Thymus (tissue), 11 donors: ENCODE measurements at regions not wholly inside any gene's neighbourhood (a gene's known extent, or its start where the extent isn't known, plus 50 kb on each side); places are given as distances from the start of the nearest gene placed in this dataset.

Experiments
- DNase-seq, 9 donors: peaks; one replicate each; pipeline ENCODE4 v3.0.0-alpha.2; 2013; ENCODE audit warnings: low spot score in 9 of 9, low read depth in 6 of 9, missing footprints in 1 of 9
- H3K27ac ChIP-seq, 2 donors: one replicate each; pipeline ENCODE4 v1.5.1; 2013; ENCODE audit warnings: control low read depth in 1 of 2, low read depth in 1 of 2, low read length in 1 of 2, mild to moderate bottlenecking in 1 of 2, moderate library complexity in 1 of 2
- H3K27me3 ChIP-seq, 2 donors: one replicate each; pipeline ENCODE4 v1.5.1; 2013; ENCODE audit warnings: low read length in 1 of 2; ENCODE audit not compliant: control insufficient read depth in 2 of 2, insufficient read depth in 1 of 2
- H3K36me3 ChIP-seq, 2 donors: one replicate each; pipeline ENCODE4 v1.5.1; 2013; ENCODE audit warnings: low read length in 1 of 2, mild to moderate bottlenecking in 1 of 2, moderate library complexity in 1 of 2; ENCODE audit not compliant: control insufficient read depth in 2 of 2, insufficient read depth in 2 of 2
- H3K4me1 ChIP-seq, 2 donors: one replicate each; pipeline ENCODE4 v1.5.1; 2013; ENCODE audit warnings: low read length in 2 of 2; ENCODE audit not compliant: control insufficient read depth in 2 of 2, insufficient read depth in 2 of 2
- H3K4me3 ChIP-seq, 2 donors: one replicate each; pipeline ENCODE4 v1.5.1; 2013; ENCODE audit warnings: low read length in 2 of 2, control low read depth in 1 of 2, mild to moderate bottlenecking in 1 of 2
- H3K9me3 ChIP-seq, 2 donors: one replicate each; pipeline ENCODE4 v1.5.1; 2013; ENCODE audit warnings: low read length in 1 of 2, mild to moderate bottlenecking in 1 of 2; ENCODE audit not compliant: control insufficient read depth in 2 of 2, insufficient read depth in 1 of 2
- WGBS: extraction: QIAGEN DNeasy Blood & Tissue Kit; methylation state at CpG from one replicate; pipeline ENCODE4 v1.1.7; 2013; 5-methylcytosine and 5-hydroxymethylcytosine counted together
- donor health status: healthy.

GRCh38 chr4:180745019-180745418 lies 1498.2 kb upstream of the TENM3 start:
- Histone ChIP-seq H3K36me3 (no peaks in the 10 kb centered on the region), H3K27ac (no peak overlapping the region), H3K9me3 (no peaks in the 10 kb centered on the region), H3K4me3 (no peak overlapping the region), H3K4me1 (no peaks in the 10 kb centered on the region), H3K27me3 (no peaks in the 10 kb centered on the region)
- DNase-seq, result no peak
- WGBS, result 82% methylated on average over 4 of the region's 4 CpGs

DNA sequence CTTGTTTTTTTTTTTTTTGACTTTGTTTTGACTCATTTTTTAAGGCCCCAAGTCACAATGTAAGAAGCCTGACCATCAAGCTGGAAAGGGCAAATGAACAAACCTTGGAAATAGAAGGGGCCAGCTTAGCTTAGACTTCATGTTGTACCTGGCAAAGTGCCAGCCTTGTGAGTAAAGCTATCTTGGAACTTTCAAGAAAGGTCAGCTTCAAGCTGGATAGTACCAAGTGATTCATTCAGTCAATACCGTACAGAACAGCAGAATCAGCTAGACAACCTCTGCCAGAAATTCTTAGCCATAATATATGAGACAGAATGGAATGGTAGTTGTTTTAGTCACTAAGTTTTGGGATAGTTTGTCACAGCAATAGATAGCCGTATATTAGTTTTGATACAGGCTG lies 1492.2 kb upstream of the TENM3 start:
- H3K4me3 ChIP-seq, result no peak overlapping the region
- no peaks in the 10 kb centered on the region for H3K4me1 ChIP-seq
- H3K27ac ChIP-seq, result no peak overlapping the region
- no peaks in the 10 kb centered on the region for H3K27me3 ChIP-seq
- WGBS, result 98% methylated on average over 2 of the region's 2 CpGs
- no peaks in the 10 kb centered on the region for H3K36me3 ChIP-seq
- peaks cover 0 to 5% of the 10 kb centered on the region in 2 donors for H3K9me3 ChIP-seq
- DNase-seq, result no peak

DNA sequence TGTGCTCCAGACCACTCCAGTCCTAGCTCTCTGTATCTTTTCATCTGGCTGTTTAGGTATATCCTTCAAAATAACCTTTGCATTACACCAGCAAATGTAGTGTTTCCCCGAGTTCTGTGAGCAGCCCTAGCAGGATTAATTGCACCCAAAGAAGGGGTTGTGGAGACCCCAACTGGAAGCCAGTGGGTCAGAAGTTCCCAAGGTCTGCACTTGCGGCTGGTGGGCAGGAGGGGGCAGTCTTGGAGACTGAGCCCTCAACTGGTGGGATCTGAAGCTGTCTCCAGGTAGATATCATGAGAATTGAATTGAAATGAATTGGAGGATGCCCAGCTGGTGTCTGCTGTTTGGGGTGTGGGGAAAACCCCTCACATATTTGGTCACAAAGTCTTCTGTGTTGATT lies 1485.3 kb upstream of the TENM3 start:
- H3K9me3 ChIP-seq, result peaks cover 0 to 1% of the 10 kb centered on the region in 2 donors
- no peaks in the 10 kb centered on the region for H3K27me3 ChIP-seq
- H3K4me3 ChIP-seq, result no peak overlapping the region
- H3K36me3 ChIP-seq, result no peaks in the 10 kb centered on the region
- H3K27ac ChIP-seq, result no peak overlapping the region
- no peaks in the 10 kb centered on the region for H3K4me1 ChIP-seq
- 77% methylated on average over 2 of the region's 2 CpGs for WGBS
- DNase-seq, result no peak

DNA sequence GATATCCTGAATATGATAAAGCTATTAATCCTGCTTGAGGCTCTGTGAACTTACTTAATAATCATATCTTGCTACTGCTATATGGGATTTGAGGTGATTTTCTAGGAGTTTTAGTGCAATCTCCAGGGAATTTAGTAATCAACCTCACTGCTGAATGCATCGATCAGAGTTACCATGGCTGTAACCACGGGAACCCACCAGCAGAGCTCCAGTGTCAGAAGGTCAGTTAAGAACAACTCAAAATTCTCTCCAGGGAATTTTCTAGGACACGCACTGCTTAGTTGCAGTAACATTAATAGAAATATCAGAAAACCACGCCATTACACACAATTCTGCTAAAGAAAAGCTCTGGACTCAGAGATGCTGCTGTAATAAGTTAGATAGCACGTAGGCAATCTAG lies 1477.2 kb upstream of the TENM3 start:
- H3K27me3 ChIP-seq, result no peaks in the 10 kb centered on the region
- 68% methylated on average over 5 of the region's 5 CpGs for WGBS
- H3K4me1 ChIP-seq, result no peaks in the 10 kb centered on the region
- H3K27ac ChIP-seq, result no peak overlapping the region
- DNase-seq, result no peak
- H3K36me3 ChIP-seq, result no peaks in the 10 kb centered on the region
- no peak overlapping the region for H3K4me3 ChIP-seq
- H3K9me3 ChIP-seq, result no peaks in the 10 kb centered on the region

GRCh38 chr4:180766944-180767729 lies 1476.1 kb upstream of the TENM3 start:
- Histone ChIP-seq H3K36me3 (no peaks in the 10 kb centered on the region), H3K27ac (no peak overlapping the region), H3K9me3 (no peaks in the 10 kb centered on the region), H3K27me3 (no peaks in the 10 kb centered on the region), H3K4me3 (no peak overlapping the region), H3K4me1 (no peaks in the 10 kb centered on the region)
- no peak for DNase-seq
- 69% methylated on average over 9 of the region's 9 CpGs for WGBS

DNA sequence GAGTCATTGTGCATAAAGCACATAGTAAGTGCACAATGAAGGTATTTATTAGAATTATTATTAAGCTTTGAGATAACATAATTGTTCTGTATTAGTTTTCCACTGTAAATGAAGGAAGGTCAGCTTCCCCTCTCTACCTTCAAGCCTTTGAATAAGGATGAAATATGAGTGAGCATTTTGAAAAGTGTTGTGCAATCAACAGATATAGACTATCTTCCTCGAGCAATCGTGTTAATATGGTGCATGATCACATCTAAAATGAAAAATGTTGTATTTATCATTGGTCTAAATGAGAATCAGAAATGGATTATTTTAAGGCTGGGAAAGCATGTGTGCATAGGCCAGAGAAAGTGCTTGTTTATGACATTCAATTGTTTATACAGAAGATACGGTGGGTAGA lies 1474.6 kb upstream of the TENM3 start:
- Histone ChIP-seq H3K4me3 (no peak overlapping the region), H3K9me3 (no peaks in the 10 kb centered on the region), H3K36me3 (no peaks in the 10 kb centered on the region), H3K27ac (no peak overlapping the region), H3K27me3 (no peaks in the 10 kb centered on the region), H3K4me1 (no peaks in the 10 kb centered on the region)
- 91% methylated on average over 3 of the region's 3 CpGs for WGBS
- no peak for DNase-seq

GRCh38 chr4:180769791-180770190 lies 1473.4 kb upstream of the TENM3 start:
- Histone ChIP-seq H3K27ac (no peak overlapping the region), H3K4me3 (no peak overlapping the region), H3K9me3 (no peaks in the 10 kb centered on the region), H3K27me3 (no peaks in the 10 kb centered on the region), H3K4me1 (no peaks in the 10 kb centered on the region), H3K36me3 (no peaks in the 10 kb centered on the region)
- WGBS, result 86% methylated on average over 3 of the region's 3 CpGs
- no peak for DNase-seq

GRCh38 chr4:180770265-180770664 lies 1472.9 kb upstream of the TENM3 start:
- no peak overlapping the region for H3K4me3 ChIP-seq
- DNase-seq, result no peak
- no peaks in the 10 kb centered on the region for H3K36me3 ChIP-seq
- WGBS, result 67% methylated on average over 2 of the region's 2 CpGs
- no peak overlapping the region for H3K27ac ChIP-seq
- H3K27me3 ChIP-seq, result no peaks in the 10 kb centered on the region
- H3K4me1 ChIP-seq, result no peaks in the 10 kb centered on the region
- H3K9me3 ChIP-seq, result no peaks in the 10 kb centered on the region

- no peaks in the 10 kb centered on the region for H3K9me3 ChIP-seq
- 96% methylated on average over 5 of the region's 5 CpGs for WGBS
- no peak overlapping the region for H3K4me3 ChIP-seq
- no peaks in the 10 kb centered on the region for H3K27me3 ChIP-seq
- H3K27ac ChIP-seq, result no peak overlapping the region
- H3K4me1 ChIP-seq, result no peaks in the 10 kb centered on the region
- H3K36me3 ChIP-seq, result no peaks in the 10 kb centered on the region
- no peak for DNase-seq
These were observed 1458.3 kb upstream of the TENM3 start for GRCh38 chr4:180784940-180785339.
